CD8-positive, alpha-beta memory T cell (primary cell): ENCODE measurements at regions not wholly inside any gene's neighbourhood (a gene's known extent, or its start where the extent isn't known, plus 50 kb on each side); places are given as distances from the start of the nearest gene placed in this dataset.
"Not testable (repeated sequence)": the region's sequence is repeated elsewhere in the genome, so short reads cannot be mapped to it uniquely, and the experiment has no call there.

Experiments
- CTCF ChIA-PET: fragments of 350-600 bp; sonication (Branson Sonifier 250); formaldehyde crosslinking; loops from one replicate; lab custom pipeline; 2021; ENCODE audit warnings: antibody characterized with exemption; lab: Charles Lee
- POLR2A ChIA-PET: fragments of 350-600 bp; sonication (Branson Sonifier 250); formaldehyde crosslinking; loops from one replicate; lab custom pipeline; 2021; ENCODE audit warnings: antibody characterized with exemption; lab: Charles Lee
- DNase-seq, 5 donors: peaks; one replicate each; pipeline versions ENCODE4 v3.0.0 to v3.0.0-alpha.2; 2020 to 2022; ENCODE audit warnings: mixed read lengths in 1 of 5
- H3K27ac ChIP-seq: one replicate; pipeline ENCODE4 v1.7.0; 2013; ENCODE audit warnings: low read depth, mild to moderate bottlenecking, low read length, moderate library complexity
- H3K27me3 ChIP-seq: 2 replicates; pipeline ENCODE4 v1.7.0; 2013; ENCODE audit warnings: low read length, mild to moderate bottlenecking; ENCODE audit not compliant: insufficient read depth, poor library complexity, severe bottlenecking
- H3K36me3 ChIP-seq: 2 replicates; pipeline ENCODE4 v1.7.0; 2013; ENCODE audit warnings: mild to moderate bottlenecking, low read length, moderate library complexity; ENCODE audit not compliant: insufficient read depth
- H3K4me1 ChIP-seq: 2 replicates; pipeline ENCODE4 v1.7.0; 2013; ENCODE audit warnings: mild to moderate bottlenecking, low read length, moderate library complexity; ENCODE audit not compliant: insufficient read depth
- H3K4me3 ChIP-seq: 2 replicates; pipeline ENCODE4 v1.7.0; 2013; ENCODE audit warnings: mild to moderate bottlenecking, low read length
- H3K9me3 ChIP-seq: 2 replicates; pipeline ENCODE4 v1.7.0; 2013; ENCODE audit warnings: mild to moderate bottlenecking, low read length
- H3K27ac Mint-ChIP-seq, 8 donors: one replicate each; pipeline ENCODE4 v1.8.0; 2020 to 2021; ENCODE audit warnings: mixed read lengths in 8 of 8, mild to moderate bottlenecking in 6 of 8, inconsistent platforms in 3 of 8, moderate library complexity in 3 of 8
- H3K27me3 Mint-ChIP-seq, 2 donors: one replicate each; pipeline ENCODE4 v1.8.0; 2020 to 2021; ENCODE audit warnings: mixed read lengths in 2 of 2, mild to moderate bottlenecking in 1 of 2, moderate library complexity in 1 of 2
- H3K36me3 Mint-ChIP-seq, 3 donors: one replicate each; pipeline ENCODE4 v1.8.0; 2020 to 2021; ENCODE audit warnings: mixed read lengths in 3 of 3, inconsistent platforms in 1 of 3, mild to moderate bottlenecking in 1 of 3
- H3K4me1 Mint-ChIP-seq, 3 donors: one replicate each; pipeline ENCODE4 v1.8.0; 2020 to 2021; ENCODE audit warnings: mixed read lengths in 3 of 3, inconsistent platforms in 1 of 3, mild to moderate bottlenecking in 1 of 3
- H3K4me3 Mint-ChIP-seq, 7 donors: one replicate each; pipeline ENCODE4 v1.8.0; 2020 to 2021; ENCODE audit warnings: mixed read lengths in 7 of 7, mild to moderate bottlenecking in 6 of 7, moderate library complexity in 4 of 7, inconsistent platforms in 2 of 7
- H3K9me3 Mint-ChIP-seq, 5 donors: one replicate each; pipeline ENCODE4 v1.8.0; 2020 to 2022; ENCODE audit warnings: mixed read lengths in 5 of 5, mild to moderate bottlenecking in 3 of 5, moderate library complexity in 2 of 5, inconsistent platforms in 1 of 5

DNA sequence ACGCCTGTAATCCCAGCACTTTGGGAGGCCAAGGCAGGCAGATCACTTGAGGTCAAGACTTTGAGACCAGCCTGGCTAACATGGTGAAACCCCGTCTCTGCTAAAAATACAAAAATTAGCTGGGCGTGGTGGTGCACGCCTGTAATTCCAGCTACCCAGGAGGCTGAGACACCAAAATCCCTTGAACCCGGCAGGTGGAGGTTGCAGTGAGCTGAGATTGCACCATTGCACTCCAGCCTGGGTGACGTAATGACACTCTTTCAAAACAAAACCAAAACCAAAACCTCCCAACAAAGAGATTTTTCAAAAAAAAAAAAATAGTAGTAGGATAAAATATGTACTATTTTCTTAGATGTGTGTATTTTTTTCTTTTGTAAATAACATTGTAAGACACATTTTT lies 79.1 kb upstream of the MELK start:
- H3K4me3 ChIP-seq = peak overlapping the region; percentile 54

DNA sequence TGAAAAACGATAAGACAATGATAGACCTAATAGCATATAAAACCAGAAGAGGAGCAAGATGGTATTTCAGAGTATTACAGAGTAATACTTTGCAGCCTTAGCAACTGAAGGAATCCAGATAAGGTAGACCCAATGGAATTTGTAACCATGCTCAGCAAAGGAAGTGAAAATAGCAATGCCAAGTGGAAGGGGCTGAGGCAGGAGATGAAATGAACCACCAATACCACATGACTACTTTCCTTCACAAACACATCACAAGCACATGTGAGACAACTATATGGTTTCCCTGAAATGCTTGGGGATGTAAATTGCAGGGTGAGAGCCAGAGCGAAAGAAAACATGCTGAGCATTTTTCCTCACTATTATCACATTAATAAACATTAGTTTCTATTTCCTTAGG lies 79.8 kb upstream of the MELK start:
- Histone ChIP-seq H3K27me3 (no peaks in the 10 kb centered on the region), H3K4me3 (peak overlapping the region; percentile 47), H3K9me3 (no peaks in the 10 kb centered on the region), H3K27ac (no peak overlapping the region), H3K4me1 (peaks cover 50% of the 10 kb centered on the region), H3K36me3 (no peaks in the 10 kb centered on the region)
- H3K9me3 Mint-ChIP-seq = no peaks in the 10 kb centered on the region
- DNase-seq = peak in 2 of 5 donors; percentile 41 to 75
- H3K4me1 Mint-ChIP-seq = peaks cover 49 to 70% (median 51%) of the 10 kb centered on the region in 3 donors
- peak overlapping the region; percentile 45 to 95 (median 76) for H3K27ac Mint-ChIP-seq
- ChIA-PET POLR2A (interaction anchor here (0.7 kb wide), 1 partner anchor 22 kb away, joined by 3 read pairs; no protein-coding TSS in a partner anchor), CTCF (no interaction called here)
- H3K4me3 Mint-ChIP-seq = peak overlapping the region; percentile 63 to 90 (median 75)
- H3K36me3 Mint-ChIP-seq = peaks cover 0 to 2% (median 0%) of the 10 kb centered on the region in 3 donors
- H3K27me3 Mint-ChIP-seq = peaks cover 0 to 2% of the 10 kb centered on the region in 2 donors

More for the DNA sequence above, 79.1 kb upstream of the MELK start:
- peak overlapping the region; percentile 61 to 90 (median 85) for H3K4me3 Mint-ChIP-seq
- H3K36me3 ChIP-seq, H3K9me3 Mint-ChIP-seq, CTCF ChIA-PET, H3K27me3 ChIP-seq, H3K27me3 Mint-ChIP-seq, H3K27ac ChIP-seq, H3K9me3 ChIP-seq, H3K36me3 Mint-ChIP-seq: not testable (repeated sequence)
- DNase-seq = peak in 4 of 5 donors; percentile 22 to 69 (median 60)
- peaks cover 44 to 63% (median 44%) of the 10 kb centered on the region in 3 donors for H3K4me1 Mint-ChIP-seq
- H3K27ac Mint-ChIP-seq = peak overlapping the region; percentile 27 to 97 (median 92)
- POLR2A ChIA-PET = interaction anchor here (0.7 kb wide), 1 partner anchor 23 kb away, joined by 3 read pairs; no protein-coding TSS in a partner anchor
- peaks cover 43% of the 10 kb centered on the region for H3K4me1 ChIP-seq

DNA sequence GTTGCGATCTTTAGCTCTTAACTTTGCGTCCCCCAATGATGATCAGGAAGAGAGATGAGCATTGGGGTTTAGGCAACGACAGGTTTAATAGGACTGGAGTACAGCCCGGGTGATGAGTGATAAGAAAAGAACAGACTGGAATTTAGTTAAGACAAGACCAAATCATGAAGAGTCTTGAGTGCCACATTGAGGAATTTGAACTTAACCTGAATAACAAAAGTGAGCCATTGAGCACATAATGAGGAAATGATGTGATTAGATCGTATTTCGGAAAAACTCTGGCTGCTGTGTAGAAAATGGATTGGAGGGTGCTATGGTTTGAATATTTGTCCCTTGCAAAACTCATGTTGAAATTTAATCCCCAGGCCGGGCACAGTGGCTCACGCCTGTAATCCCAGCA lies 83.2 kb upstream of the MELK start:
- POLR2A ChIA-PET = interaction anchor here (0.6 to 1.4 kb wide), 2 partner anchors 27 to 28 kb away, joined by 3 read pairs; no protein-coding TSS in a partner anchor
- Histone ChIP-seq H3K4me1 (peaks cover 56% of the 10 kb centered on the region), H3K4me3 (peak overlapping the region; percentile 12), H3K27ac (no peak overlapping the region), H3K36me3 (no peaks in the 10 kb centered on the region), H3K27me3 (no peaks in the 10 kb centered on the region), H3K9me3 (no peaks in the 10 kb centered on the region)
- Mint-ChIP-seq H3K4me3 (peak overlapping the region in 5 of 7 donors; percentile 37 to 98 (median 92)), H3K9me3 (no peaks in the 10 kb centered on the region), H3K36me3 (peaks cover 0 to 7% (median 0%) of the 10 kb centered on the region in 3 donors), H3K27me3 (peaks cover 0 to 6% of the 10 kb centered on the region in 2 donors), H3K27ac (peak overlapping the region in 7 of 8 donors; percentile 95 to 100 (median 98)), H3K4me1 (peaks cover 59 to 72% (median 66%) of the 10 kb centered on the region in 3 donors)
- CTCF ChIA-PET = no interaction called here
- no peak for DNase-seq

DNA sequence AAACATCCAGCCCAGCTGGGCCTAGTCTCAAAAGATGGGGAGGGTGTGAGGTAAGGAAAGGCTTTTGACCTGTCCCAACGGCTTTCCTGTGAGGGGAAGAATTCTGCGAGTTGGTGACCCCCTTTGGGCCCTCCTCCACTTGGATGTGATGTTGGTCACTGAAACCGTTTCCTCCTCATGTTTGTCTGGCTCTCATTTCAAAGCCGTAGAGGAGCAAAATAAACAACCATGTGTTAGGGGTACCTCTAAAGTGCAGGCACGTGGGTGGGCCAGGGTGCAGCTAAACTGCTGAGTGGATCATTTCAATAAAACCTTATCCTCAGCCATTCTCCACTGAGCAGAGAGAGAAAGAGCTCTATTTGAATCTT lies 84.3 kb upstream of the MELK start:
- Histone ChIP-seq H3K36me3 (no peaks in the 10 kb centered on the region), H3K9me3 (no peaks in the 10 kb centered on the region), H3K4me1 (peaks cover 56% of the 10 kb centered on the region), H3K4me3 (peak overlapping the region; percentile 97), H3K27me3 (no peaks in the 10 kb centered on the region), H3K27ac (peak overlapping the region; percentile 88)
- Mint-ChIP-seq H3K27ac (peak overlapping the region; percentile 95 to 100 (median 98)), H3K4me1 (peaks cover 59 to 72% (median 66%) of the 10 kb centered on the region in 3 donors), H3K9me3 (no peaks in the 10 kb centered on the region), H3K4me3 (peak overlapping the region; percentile 89 to 98 (median 92)), H3K36me3 (peaks cover 0 to 8% (median 0%) of the 10 kb centered on the region in 3 donors), H3K27me3 (peaks cover 0 to 6% of the 10 kb centered on the region in 2 donors)
- no peak for DNase-seq
- ChIA-PET POLR2A (interaction anchor here (0.8 to 3.6 kb wide), 9 partner anchors 12 to 88 kb away, joined by 3 to 24 read pairs (median 4); partner anchors contain the start of gene RNF38), CTCF (interaction anchor here (0.6 to 4.2 kb wide), 4 partner anchors 29 to 87 kb away, joined by 3 to 22 read pairs (median 4); no protein-coding TSS in a partner anchor)

DNA sequence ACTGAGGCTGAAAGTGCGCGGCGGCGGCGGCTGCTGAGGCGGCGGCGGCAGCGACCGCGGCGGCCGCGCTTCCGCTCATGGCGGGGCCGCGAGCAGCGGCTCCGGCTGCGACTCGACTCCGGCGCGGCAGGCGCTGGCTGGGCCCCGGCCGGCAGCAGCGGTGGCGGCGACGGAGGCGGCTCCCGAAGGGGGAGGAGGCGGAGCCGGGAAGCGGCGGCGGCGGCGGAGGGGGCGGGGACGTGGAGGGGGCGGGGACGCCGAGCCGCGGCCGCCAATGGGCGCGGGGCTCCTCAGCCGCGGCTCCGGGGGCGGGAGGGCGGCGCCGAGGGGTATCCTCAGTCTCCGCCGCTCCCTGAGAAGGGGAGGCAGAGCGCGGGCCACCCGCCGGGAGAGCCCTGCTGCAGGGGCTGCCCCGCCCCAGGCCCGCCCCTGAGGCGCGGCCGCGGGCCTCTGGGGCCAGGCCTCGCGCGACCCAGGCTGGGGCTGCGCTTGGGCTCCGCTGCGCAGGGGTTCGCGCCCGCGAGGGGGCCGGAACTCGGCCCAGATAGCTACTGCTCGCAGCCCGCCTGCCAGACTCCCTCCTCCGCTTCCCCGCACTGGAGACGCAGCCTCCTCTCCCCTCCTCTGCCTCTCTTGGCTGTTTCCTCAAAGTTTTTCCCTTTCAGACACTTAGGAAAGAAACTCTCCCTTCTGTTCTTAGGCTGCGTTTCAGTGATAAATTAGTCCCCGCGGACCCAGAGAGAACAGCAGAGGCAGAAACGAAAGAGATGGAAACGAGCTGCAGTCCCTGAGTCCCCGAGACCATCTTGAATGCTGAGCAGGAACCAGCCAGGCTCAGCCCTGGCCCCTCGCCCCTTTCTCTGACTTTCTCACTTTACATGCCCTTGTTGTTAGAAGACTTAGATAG lies 85.0 kb upstream of the MELK start:
- no peaks in the 10 kb centered on the region for H3K27me3 ChIP-seq
- Mint-ChIP-seq H3K9me3 (no peaks in the 10 kb centered on the region), H3K4me1 (peaks cover 57 to 71% (median 64%) of the 10 kb centered on the region in 3 donors), H3K27ac (peak overlapping the region; percentile 95 to 100 (median 98)), H3K4me3 (peak overlapping the region; percentile 89 to 98 (median 92)), H3K36me3 (peaks cover 0 to 8% (median 0%) of the 10 kb centered on the region in 3 donors), H3K27me3 (peaks cover 0 to 6% of the 10 kb centered on the region in 2 donors)
- H3K36me3 ChIP-seq = no peaks in the 10 kb centered on the region
- CTCF ChIA-PET = interaction anchor here (0.6 to 4.2 kb wide), 5 partner anchors 28 to 86 kb away, joined by 3 to 22 read pairs (median 4); no protein-coding TSS in a partner anchor
- peaks cover 50% of the 10 kb centered on the region for H3K4me1 ChIP-seq
- peak overlapping the region; percentile 88 for H3K27ac ChIP-seq
- peak; percentile 86 to 94 (median 90) for DNase-seq
- peak overlapping the region; percentile 97 for H3K4me3 ChIP-seq
- POLR2A ChIA-PET = interaction anchor here (0.8 to 3.6 kb wide), 12 partner anchors 8 to 87 kb away, joined by 3 to 24 read pairs (median 4); partner anchors contain the start of gene RNF38
- no peaks in the 10 kb centered on the region for H3K9me3 ChIP-seq

DNA sequence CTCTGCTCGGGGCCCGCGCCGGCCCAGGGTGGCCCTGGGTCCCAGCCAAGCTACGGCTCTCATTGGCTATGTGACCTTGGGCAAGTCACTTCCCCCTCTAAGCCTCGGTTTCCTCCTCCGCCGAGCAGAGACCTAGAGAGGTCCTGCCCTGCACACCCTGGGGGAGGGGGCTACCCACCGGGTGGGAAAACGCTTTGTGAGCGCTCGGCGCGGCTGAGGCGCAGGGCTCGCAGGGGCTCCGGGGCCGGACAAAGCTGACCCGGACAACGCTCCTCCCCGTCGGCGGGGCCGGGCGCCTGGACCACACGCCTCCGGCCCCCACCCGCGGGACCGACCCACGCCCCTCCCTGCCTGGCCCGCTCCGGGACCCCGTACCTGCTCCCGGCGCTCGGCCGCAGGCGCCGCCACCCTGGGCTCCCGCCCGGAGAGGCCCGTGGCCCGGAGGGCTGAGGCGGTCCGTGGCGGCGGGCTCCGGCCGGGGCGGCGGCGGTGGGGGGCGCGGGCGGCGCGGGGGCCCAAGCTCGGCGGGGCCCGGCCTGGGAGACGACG lies 85.7 kb upstream of the MELK start:
- no peaks in the 10 kb centered on the region for H3K27me3 ChIP-seq
- Mint-ChIP-seq H3K36me3 (peaks cover 0 to 11% (median 0%) of the 10 kb centered on the region in 3 donors), H3K4me3 (peak overlapping the region; percentile 76 to 95 (median 90)), H3K27me3 (peaks cover 0 to 6% of the 10 kb centered on the region in 2 donors), H3K27ac (peak overlapping the region; percentile 67 to 99 (median 92)), H3K4me1 (peaks cover 55 to 68% (median 60%) of the 10 kb centered on the region in 3 donors), H3K9me3 (no peaks in the 10 kb centered on the region)
- DNase-seq = peak; percentile 32 to 77 (median 45)
- POLR2A ChIA-PET = interaction anchor here (0.9 to 3.6 kb wide), 7 partner anchors 8 to 230 kb away, joined by 3 to 24 read pairs (median 5); partner anchors contain the start of gene RNF38
- peak overlapping the region; percentile 57 for H3K4me3 ChIP-seq
- H3K9me3 ChIP-seq = no peaks in the 10 kb centered on the region
- peaks cover 44% of the 10 kb centered on the region for H3K4me1 ChIP-seq
- CTCF ChIA-PET = interaction anchor here (1.1 to 4.2 kb wide), 4 partner anchors 13 to 80 kb away, joined by 3 to 22 read pairs (median 8); no protein-coding TSS in a partner anchor
- no peaks in the 10 kb centered on the region for H3K36me3 ChIP-seq
- H3K27ac ChIP-seq = peak overlapping the region; percentile 70

DNA sequence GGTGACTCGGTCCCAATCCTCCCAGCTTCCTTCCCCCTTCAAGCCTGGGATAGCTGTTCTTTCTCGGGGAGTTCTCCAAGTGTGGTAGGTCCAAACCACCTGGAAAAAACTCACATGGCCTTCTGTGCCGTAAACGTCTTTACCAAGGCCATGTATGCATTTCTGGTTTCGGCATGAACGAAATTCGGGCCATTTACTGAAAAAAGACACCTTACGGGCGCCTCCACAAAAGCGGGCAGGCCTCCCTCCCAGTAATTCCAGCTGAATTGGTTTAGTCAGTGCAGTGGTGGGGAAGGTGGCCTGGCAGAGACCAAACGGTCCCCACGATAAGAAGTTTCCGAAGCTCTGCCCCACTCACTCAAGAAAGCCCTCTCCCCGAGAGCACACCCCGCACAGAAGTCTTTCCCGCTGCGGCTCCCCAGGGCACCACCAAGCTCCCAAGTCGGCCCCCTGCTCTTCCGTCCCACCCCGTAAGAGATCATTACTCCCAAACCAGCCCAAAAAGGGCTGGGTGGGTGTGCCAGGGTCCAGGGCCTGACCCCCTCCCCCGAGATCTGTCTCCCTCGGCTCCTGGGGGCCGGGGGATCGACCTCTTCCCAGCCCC lies 86.3 kb upstream of the MELK start:
- Histone ChIP-seq H3K36me3 (no peaks in the 10 kb centered on the region), H3K27ac (peak overlapping the region; percentile 70), H3K4me3 (peak overlapping the region; percentile 57), H3K9me3 (no peaks in the 10 kb centered on the region), H3K27me3 (no peaks in the 10 kb centered on the region), H3K4me1 (peaks cover 44% of the 10 kb centered on the region)
- peak overlapping the region; percentile 67 to 99 (median 92) for H3K27ac Mint-ChIP-seq
- H3K4me3 Mint-ChIP-seq = peak overlapping the region; percentile 76 to 95 (median 90)
- H3K27me3 Mint-ChIP-seq = peaks cover 0 to 6% of the 10 kb centered on the region in 2 donors
- ChIA-PET POLR2A (interaction anchor here (0.7 to 3.6 kb wide), 8 partner anchors 9 to 229 kb away, joined by 3 to 24 read pairs (median 4); partner anchors contain the start of gene RNF38), CTCF (interaction anchor here (1.0 to 4.2 kb wide), 6 partner anchors 13 to 79 kb away, joined by 3 to 22 read pairs (median 6); no protein-coding TSS in a partner anchor)
- peaks cover 0 to 11% (median 0%) of the 10 kb centered on the region in 3 donors for H3K36me3 Mint-ChIP-seq
- peak in 1 of 5 donors; percentile 31 for DNase-seq
- H3K9me3 Mint-ChIP-seq = no peaks in the 10 kb centered on the region
- H3K4me1 Mint-ChIP-seq = peaks cover 58 to 71% (median 65%) of the 10 kb centered on the region in 3 donors
